ENCODE measurements at regions not wholly inside any gene's neighbourhood (a gene's known extent, or its start where the extent isn't known, plus 50 kb on each side); places are given as distances from the start of the nearest gene placed in this dataset.

- no peak for DNase-seq
- H3K4me3 ChIP-seq, result no peak overlapping the region
- intact Hi-C loops (cut with DNase I; ENCODE audit: low total_unique reads) (no loop called here), in situ Hi-C loops (cut with MboI; ENCODE audit: low pct_ligation_motif_present in 1 of 4, low pct_unique_long_range_greater_than_20kb in 1 of 4, low sequenced_read_pairs in 3 of 4) (no loop called here)
- WGBS, 2 donors (ENCODE audit: low coverage in 1 of 2), result 100% methylated on average over 1 of the region's 1 CpG
- H3K4me1 ChIP-seq, result no peaks in the 10 kb centered on the region
- no peaks in the 10 kb centered on the region for H3K27me3 ChIP-seq
- no peak overlapping the region for H3K27ac ChIP-seq
- H3K9me3 ChIP-seq, result no peaks in the 10 kb centered on the region
- TF ChIP-seq EP300 (IDR thresholded peaks at IDR 0.05; ENCODE audit: low read depth) (no peak), POLR2A (IDR thresholded peaks at IDR 0.05) (no peak), CTCF (IDR thresholded peaks at IDR 0.05) (no peak), POLR2AphosphoS5 (IDR thresholded peaks at IDR 0.05) (no peak)
- H3K36me3 ChIP-seq, result no peaks in the 10 kb centered on the region
Measured at GRCh38 chr6:14997507-14997906, 248.4 kb upstream of the JARID2 start.

GRCh38 chr6:14999106-14999505 lies 246.8 kb upstream of the JARID2 start:
- in situ Hi-C loops (cut with MboI; ENCODE audit: low pct_ligation_motif_present in 1 of 4, low pct_unique_long_range_greater_than_20kb in 1 of 4, low sequenced_read_pairs in 3 of 4), result no loop called here
- no peaks in the 10 kb centered on the region for H3K4me1 ChIP-seq
- H3K9me3 ChIP-seq, result no peaks in the 10 kb centered on the region
- intact Hi-C loops (cut with DNase I; ENCODE audit: low total_unique reads), result no loop called here
- no peak overlapping the region for H3K27ac ChIP-seq
- no peak for DNase-seq
- no peaks in the 10 kb centered on the region for H3K27me3 ChIP-seq
- no peaks in the 10 kb centered on the region for H3K36me3 ChIP-seq
- H3K4me3 ChIP-seq, result no peak overlapping the region
- no peak for TF ChIP-seq EP300 (IDR thresholded peaks at IDR 0.05; ENCODE audit: low read depth)
- no peak for TF ChIP-seq POLR2A (IDR thresholded peaks at IDR 0.05)
- WGBS, 2 donors (ENCODE audit: low coverage in 1 of 2), result 90 to 93% methylated on average over 2 to 5 of the region's 5 CpGs

- no peak overlapping the region for H3K27ac ChIP-seq
- intact Hi-C loops (cut with DNase I; ENCODE audit: low total_unique reads), result no loop called here
Measured at GRCh38 chr6:15001326-15001910, 244.5 kb upstream of the JARID2 start.

GRCh38 chr6:15008269-15008668 lies 237.6 kb upstream of the JARID2 start:
- intact Hi-C loops (cut with DNase I; ENCODE audit: low total_unique reads) (no loop called here), in situ Hi-C loops (cut with MboI; ENCODE audit: low pct_ligation_motif_present in 1 of 4, low pct_unique_long_range_greater_than_20kb in 1 of 4, low sequenced_read_pairs in 3 of 4) (no loop called here)
- DNase-seq, result no peak
- Histone ChIP-seq H3K9me3 (no peaks in the 10 kb centered on the region), H3K36me3 (no peaks in the 10 kb centered on the region), H3K4me1 (no peaks in the 10 kb centered on the region), H3K27me3 (no peaks in the 10 kb centered on the region), H3K4me3 (no peak overlapping the region), H3K27ac (no peak overlapping the region)
- TF ChIP-seq CTCF (IDR thresholded peaks at IDR 0.05) (no peak), POLR2AphosphoS5 (IDR thresholded peaks at IDR 0.05) (no peak), POLR2A (IDR thresholded peaks at IDR 0.05) (no peak), EP300 (IDR thresholded peaks at IDR 0.05; ENCODE audit: low read depth) (no peak)

More at GRCh38 chr6:15001326-15001910, 244.5 kb upstream of the JARID2 start:
- Histone ChIP-seq H3K9me3 (no peaks in the 10 kb centered on the region), H3K36me3 (no peaks in the 10 kb centered on the region), H3K4me3 (no peak overlapping the region), H3K27me3 (no peaks in the 10 kb centered on the region), H3K4me1 (no peaks in the 10 kb centered on the region)
- in situ Hi-C loops (cut with MboI; ENCODE audit: low pct_ligation_motif_present in 1 of 4, low pct_unique_long_range_greater_than_20kb in 1 of 4, low sequenced_read_pairs in 3 of 4), result no loop called here
- 66 to 69% methylated on average over 5 of the region's 5 CpGs for WGBS, 2 donors (ENCODE audit: low coverage in 1 of 2)
- DNase-seq, result no peak
- TF ChIP-seq POLR2A (IDR thresholded peaks at IDR 0.05) (no peak), POLR2AphosphoS5 (IDR thresholded peaks at IDR 0.05) (no peak), EP300 (IDR thresholded peaks at IDR 0.05; ENCODE audit: low read depth) (no peak), CTCF (IDR thresholded peaks at IDR 0.05) (no peak)

GRCh38 chr6:15014958-15015357 lies 230.9 kb upstream of the JARID2 start:
- intact Hi-C loops (cut with DNase I; ENCODE audit: low total_unique reads) (no loop called here), in situ Hi-C loops (cut with MboI; ENCODE audit: low pct_ligation_motif_present in 1 of 4, low pct_unique_long_range_greater_than_20kb in 1 of 4, low sequenced_read_pairs in 3 of 4) (no loop called here)
- DNase-seq, result no peak
- TF ChIP-seq POLR2A (IDR thresholded peaks at IDR 0.05), result no peak
- no peak overlapping the region for H3K27ac ChIP-seq
- no peaks in the 10 kb centered on the region for H3K4me1 ChIP-seq
- no peak overlapping the region for H3K4me3 ChIP-seq
- no peaks in the 10 kb centered on the region for H3K9me3 ChIP-seq
- 89 to 94% methylated on average over 1 of the region's 1 CpG for WGBS, 2 donors (ENCODE audit: low coverage in 1 of 2)
- H3K36me3 ChIP-seq, result no peaks in the 10 kb centered on the region
- no peaks in the 10 kb centered on the region for H3K27me3 ChIP-seq
